ENCODE measurements at regions not wholly inside any gene's neighbourhood (a gene's known extent, or its start where the extent isn't known, plus 50 kb on each side); places are given as distances from the start of the nearest gene placed in this dataset.

DNA sequence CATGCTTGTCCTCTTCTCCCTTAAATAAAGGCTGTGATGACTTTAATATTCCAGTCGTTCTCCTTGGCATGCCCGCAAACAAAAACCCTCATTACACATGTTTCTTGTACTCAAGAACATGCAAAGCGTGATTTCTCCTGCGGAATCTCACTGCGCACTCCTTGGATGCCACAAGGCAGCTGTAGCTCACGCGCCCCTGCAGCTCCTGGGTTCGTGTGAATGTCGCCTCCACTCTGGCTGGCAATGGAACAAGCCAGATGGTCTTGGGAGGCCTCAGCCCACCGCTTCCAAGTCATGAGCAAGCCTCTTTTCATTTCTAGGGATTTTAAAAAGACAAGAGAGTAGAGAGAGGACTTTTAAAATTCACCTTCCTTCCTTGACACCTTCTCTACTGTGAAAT is 403.8 kb downstream of the PCNX1 start:
- TF ChIP-seq, protein P1, sequence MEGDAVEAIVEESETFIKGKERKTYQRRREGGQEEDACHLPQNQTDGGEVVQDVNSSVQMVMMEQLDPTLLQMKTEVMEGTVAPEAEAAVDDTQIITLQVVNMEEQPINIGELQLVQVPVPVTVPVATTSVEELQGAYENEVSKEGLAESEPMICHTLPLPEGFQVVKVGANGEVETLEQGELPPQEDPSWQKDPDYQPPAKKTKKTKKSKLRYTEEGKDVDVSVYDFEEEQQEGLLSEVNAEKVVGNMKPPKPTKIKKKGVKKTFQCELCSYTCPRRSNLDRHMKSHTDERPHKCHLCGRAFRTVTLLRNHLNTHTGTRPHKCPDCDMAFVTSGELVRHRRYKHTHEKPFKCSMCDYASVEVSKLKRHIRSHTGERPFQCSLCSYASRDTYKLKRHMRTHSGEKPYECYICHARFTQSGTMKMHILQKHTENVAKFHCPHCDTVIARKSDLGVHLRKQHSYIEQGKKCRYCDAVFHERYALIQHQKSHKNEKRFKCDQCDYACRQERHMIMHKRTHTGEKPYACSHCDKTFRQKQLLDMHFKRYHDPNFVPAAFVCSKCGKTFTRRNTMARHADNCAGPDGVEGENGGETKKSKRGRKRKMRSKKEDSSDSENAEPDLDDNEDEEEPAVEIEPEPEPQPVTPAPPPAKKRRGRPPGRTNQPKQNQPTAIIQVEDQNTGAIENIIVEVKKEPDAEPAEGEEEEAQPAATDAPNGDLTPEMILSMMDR (IDR thresholded peaks at IDR 0.05; ENCODE audit: insufficient read depth, low read depth, low read length) = no peak
- no peak for TF ChIP-seq EZH2 (IDR thresholded peaks at IDR 0.05; ENCODE audit: insufficient read depth, low read length)
